OCI-LY7 (cell line): ENCODE measurements at regions not wholly inside any gene's neighbourhood (a gene's known extent, or its start where the extent isn't known, plus 50 kb on each side); places are given as distances from the start of the nearest gene placed in this dataset.
"Not testable (repeated sequence)": the region's sequence is repeated elsewhere in the genome, so short reads cannot be mapped to it uniquely, and the experiment has no call there.

Source experiments
- BruUV-seq: library from RNA; stranded (reverse); fragments of 400-500 nt; replicated peaks from 2 replicates; lab custom pipeline; 2021; lab: Mats Ljungman, UMichigan
- CTCF ChIA-PET: fragments of 300-600 bp; sonication (Branson Sonifier 250); formaldehyde crosslinking; loops from one replicate; lab custom pipeline; 2022; ENCODE audit warnings: antibody characterized with exemption; ENCODE audit not compliant: unreplicated experiment; lab: Charles Lee
- POLR2A ChIA-PET: fragments of 300-600 bp; sonication (Branson Sonifier 250); formaldehyde crosslinking; loops from one replicate; lab custom pipeline; 2022; ENCODE audit warnings: antibody characterized with exemption; lab: Charles Lee
- DNase-seq: peaks from one replicate; pipeline ENCODE4 v3.0.0-alpha.2; 2015; ENCODE audit warnings: low spot score
- H2AFZ ChIP-seq: fragments of 200-600 bp; sonication (generic), shearing (Covaris generic); 2 replicates; pipeline ENCODE4 v1.6.1; 2014; ENCODE audit warnings: mild to moderate bottlenecking, antibody characterized with exemption, low read length, moderate library complexity
- H3K27ac ChIP-seq: fragments of 200-600 bp; sonication (generic); 2 replicates; pipeline ENCODE4 v1.5.1; 2014; ENCODE audit warnings: mixed run types, low read depth, mild to moderate bottlenecking, moderate library complexity, low read length, inconsistent platforms; ENCODE audit not compliant: poor library complexity, severe bottlenecking
- H3K36me3 ChIP-seq: fragments of 200-600 bp; sonication (generic); 2 replicates; pipeline ENCODE4 v1.6.1; 2014; ENCODE audit warnings: mild to moderate bottlenecking, antibody characterized with exemption, low read length, moderate library complexity, mixed read lengths; ENCODE audit not compliant: insufficient read depth
- H3K4me1 ChIP-seq: fragments of 200-600 bp; sonication (generic); 2 replicates; pipeline ENCODE4 v1.5.1; 2014; ENCODE audit warnings: mild to moderate bottlenecking, low read length; ENCODE audit not compliant: insufficient read depth, poor library complexity, severe bottlenecking
- H3K4me2 ChIP-seq: fragments of 200-600 bp; sonication (generic); 2 replicates; pipeline ENCODE4 v1.6.1; 2014; ENCODE audit warnings: mild to moderate bottlenecking, low read length
- H3K4me3 ChIP-seq: fragments of 200-600 bp; sonication (generic); 2 replicates; pipeline ENCODE4 v1.5.1; 2014; ENCODE audit warnings: mild to moderate bottlenecking, low read depth, low read length; ENCODE audit not compliant: poor library complexity, severe bottlenecking
- H3K79me2 ChIP-seq: fragments of 200-600 bp; sonication (generic); 2 replicates; pipeline ENCODE4 v1.6.1; 2016; ENCODE audit warnings: low read depth, mild to moderate bottlenecking, low read length, moderate library complexity, mixed read lengths; ENCODE audit not compliant: insufficient read depth
- H3K9me2 ChIP-seq: fragments of 200-600 bp; sonication (generic); 2 replicates; pipeline ENCODE4 v1.6.1; 2016; ENCODE audit warnings: mild to moderate bottlenecking, low read length, mixed read lengths; ENCODE audit not compliant: insufficient read depth
- H3K9me3 ChIP-seq: fragments of 200-600 bp; sonication (generic); 2 replicates; pipeline ENCODE4 v1.6.1; 2014; ENCODE audit warnings: mild to moderate bottlenecking, mixed run types, low read length, mixed read lengths
- H4K20me1 ChIP-seq: fragments of 200-600 bp; sonication (generic); 2 replicates; pipeline ENCODE4 v1.6.1; 2014; ENCODE audit warnings: mild to moderate bottlenecking, antibody characterized with exemption, low read length, moderate library complexity, mixed read lengths; ENCODE audit not compliant: insufficient read depth
- intact Hi-C: fragments of 100-400 bp; cut with micrococcal nuclease; formaldehyde crosslinking; loops from one replicate; pipeline ENCODE4 v1.10.0; 2022; ENCODE audit not compliant: unreplicated experiment

GRCh38 chr2:87555082-87555481 lies 192.8 kb upstream of the PLGLB2 start:
- intact Hi-C loops, H3K79me2 ChIP-seq, H3K4me1 ChIP-seq, POLR2A ChIA-PET, CTCF ChIA-PET, H3K4me3 ChIP-seq, H4K20me1 ChIP-seq, H3K9me2 ChIP-seq, H3K4me2 ChIP-seq, H3K36me3 ChIP-seq, BruUV-seq, H3K27ac ChIP-seq, H3K9me3 ChIP-seq, DNase-seq, H2AFZ ChIP-seq: not testable (repeated sequence)

GRCh38 chr2:87559001-87559400 lies 188.9 kb upstream of the PLGLB2 start:
- H3K79me2 ChIP-seq, H3K4me1 ChIP-seq, BruUV-seq, H2AFZ ChIP-seq, H3K9me2 ChIP-seq, H3K4me2 ChIP-seq, H4K20me1 ChIP-seq, DNase-seq, H3K4me3 ChIP-seq, H3K27ac ChIP-seq, H3K9me3 ChIP-seq, POLR2A ChIA-PET, intact Hi-C loops, H3K36me3 ChIP-seq, CTCF ChIA-PET: not testable (repeated sequence)

- H2AFZ ChIP-seq, H4K20me1 ChIP-seq, DNase-seq, H3K36me3 ChIP-seq, H3K4me3 ChIP-seq, H3K79me2 ChIP-seq, POLR2A ChIA-PET, H3K9me3 ChIP-seq, intact Hi-C loops, H3K9me2 ChIP-seq, H3K27ac ChIP-seq, CTCF ChIA-PET, H3K4me2 ChIP-seq, BruUV-seq, H3K4me1 ChIP-seq: not testable (repeated sequence)
Measured at GRCh38 chr2:87559735-87560134, 188.2 kb upstream of the PLGLB2 start.

- BruUV-seq, intact Hi-C loops, DNase-seq, H3K79me2 ChIP-seq, H3K4me1 ChIP-seq, CTCF ChIA-PET, H3K4me2 ChIP-seq, H3K27ac ChIP-seq, POLR2A ChIA-PET, H2AFZ ChIP-seq, H4K20me1 ChIP-seq, H3K9me2 ChIP-seq, H3K4me3 ChIP-seq, H3K9me3 ChIP-seq, H3K36me3 ChIP-seq: not testable (repeated sequence)
Measured at GRCh38 chr2:87565116-87565515, 182.8 kb upstream of the PLGLB2 start.

GRCh38 chr2:87566531-87566930 lies 181.4 kb upstream of the PLGLB2 start:
- H4K20me1 ChIP-seq, H3K79me2 ChIP-seq, H3K9me3 ChIP-seq, H3K9me2 ChIP-seq, BruUV-seq, POLR2A ChIA-PET, intact Hi-C loops, CTCF ChIA-PET, H3K27ac ChIP-seq, H3K4me3 ChIP-seq, DNase-seq, H3K4me2 ChIP-seq, H2AFZ ChIP-seq, H3K4me1 ChIP-seq, H3K36me3 ChIP-seq: not testable (repeated sequence)

- H3K9me3 ChIP-seq, H4K20me1 ChIP-seq, H3K36me3 ChIP-seq, H3K4me1 ChIP-seq, BruUV-seq, H3K79me2 ChIP-seq, H3K4me2 ChIP-seq, H2AFZ ChIP-seq, H3K9me2 ChIP-seq, intact Hi-C loops, CTCF ChIA-PET, DNase-seq, H3K27ac ChIP-seq, H3K4me3 ChIP-seq, POLR2A ChIA-PET: not testable (repeated sequence)
Measured at GRCh38 chr2:87567093-87567492, 180.8 kb upstream of the PLGLB2 start.

- CTCF ChIA-PET, H3K9me2 ChIP-seq, H3K79me2 ChIP-seq, H3K4me1 ChIP-seq, BruUV-seq, DNase-seq, H4K20me1 ChIP-seq, H3K36me3 ChIP-seq, H3K4me3 ChIP-seq, H3K4me2 ChIP-seq, POLR2A ChIA-PET, H3K27ac ChIP-seq, H3K9me3 ChIP-seq, intact Hi-C loops, H2AFZ ChIP-seq: not testable (repeated sequence)
Measured at GRCh38 chr2:87567912-87568311, 180.0 kb upstream of the PLGLB2 start.
